Testis (tissue), 2 donors: ENCODE measurements at regions not wholly inside any gene's neighbourhood (a gene's known extent, or its start where the extent isn't known, plus 50 kb on each side); places are given as distances from the start of the nearest gene placed in this dataset.

Experiments used
- POLR2A ChIP-seq: fragments of 450-650 bp; IDR thresholded peaks from one replicate; pipeline ENCODE4 v1.6.1; 2017; ENCODE audit warnings: antibody characterized with exemption, mild to moderate bottlenecking, moderate library complexity
- TF ChIP-seq, protein P1 (sequence below), 3 experiments: fragments of 450-650 bp in 2 of 3; fragments of 200-600 bp in 1 of 3; sonication (generic) in 1 of 3; IDR thresholded peaks; one replicate each; pipeline ENCODE4 v1.5.1; 2016 to 2019; ENCODE audit warnings: antibody characterized with exemption in 3 of 3, mild to moderate bottlenecking in 2 of 3, moderate library complexity in 1 of 3

DNA sequence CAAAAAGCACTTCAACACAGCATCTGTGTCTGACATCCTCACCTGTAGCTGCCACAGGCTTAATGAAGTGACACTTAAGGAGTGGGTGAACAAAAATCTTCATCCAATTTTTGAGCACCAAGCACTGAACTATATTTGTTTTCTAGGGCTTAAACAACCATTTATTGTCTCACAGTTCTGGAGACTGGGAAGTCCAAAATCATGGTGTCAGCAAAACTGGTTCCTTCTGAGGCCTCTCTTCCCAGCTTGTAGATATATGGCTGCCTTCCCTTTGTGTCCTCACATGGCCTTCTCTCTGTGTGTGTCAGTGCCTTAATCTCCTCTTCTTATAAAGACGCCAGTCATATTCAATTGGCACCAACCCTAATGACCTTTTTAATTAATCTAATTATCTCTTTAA, 189.2 kb upstream of the CLNK start:
- TF ChIP-seq POLR2A, result no peak
- TF ChIP-seq, protein P1, sequence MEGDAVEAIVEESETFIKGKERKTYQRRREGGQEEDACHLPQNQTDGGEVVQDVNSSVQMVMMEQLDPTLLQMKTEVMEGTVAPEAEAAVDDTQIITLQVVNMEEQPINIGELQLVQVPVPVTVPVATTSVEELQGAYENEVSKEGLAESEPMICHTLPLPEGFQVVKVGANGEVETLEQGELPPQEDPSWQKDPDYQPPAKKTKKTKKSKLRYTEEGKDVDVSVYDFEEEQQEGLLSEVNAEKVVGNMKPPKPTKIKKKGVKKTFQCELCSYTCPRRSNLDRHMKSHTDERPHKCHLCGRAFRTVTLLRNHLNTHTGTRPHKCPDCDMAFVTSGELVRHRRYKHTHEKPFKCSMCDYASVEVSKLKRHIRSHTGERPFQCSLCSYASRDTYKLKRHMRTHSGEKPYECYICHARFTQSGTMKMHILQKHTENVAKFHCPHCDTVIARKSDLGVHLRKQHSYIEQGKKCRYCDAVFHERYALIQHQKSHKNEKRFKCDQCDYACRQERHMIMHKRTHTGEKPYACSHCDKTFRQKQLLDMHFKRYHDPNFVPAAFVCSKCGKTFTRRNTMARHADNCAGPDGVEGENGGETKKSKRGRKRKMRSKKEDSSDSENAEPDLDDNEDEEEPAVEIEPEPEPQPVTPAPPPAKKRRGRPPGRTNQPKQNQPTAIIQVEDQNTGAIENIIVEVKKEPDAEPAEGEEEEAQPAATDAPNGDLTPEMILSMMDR (IDR thresholded peaks at IDR 0.05), result no peak
